PC-3 (cell line): ENCODE measurements at regions not wholly inside any gene's neighbourhood (a gene's known extent, or its start where the extent isn't known, plus 50 kb on each side); places are given as distances from the start of the nearest gene placed in this dataset.

ENCODE experiments used
- EZH2 ChIP-seq: fragments of 300-600 bp; sonication (generic); IDR thresholded peaks from one replicate; pipeline ENCODE4 v1.6.1; 2017; ENCODE audit warnings: antibody characterized with exemption, mild to moderate bottlenecking, low read length; ENCODE audit not compliant: unreplicated experiment
- TF ChIP-seq, protein P1 (sequence below): fragments of 300-600 bp; sonication (generic); conservative IDR thresholded peaks from 2 replicates; pipeline ENCODE4 v1.5.1; 2017; ENCODE audit warnings: antibody characterized with exemption, low read depth, mild to moderate bottlenecking, low read length

DNA sequence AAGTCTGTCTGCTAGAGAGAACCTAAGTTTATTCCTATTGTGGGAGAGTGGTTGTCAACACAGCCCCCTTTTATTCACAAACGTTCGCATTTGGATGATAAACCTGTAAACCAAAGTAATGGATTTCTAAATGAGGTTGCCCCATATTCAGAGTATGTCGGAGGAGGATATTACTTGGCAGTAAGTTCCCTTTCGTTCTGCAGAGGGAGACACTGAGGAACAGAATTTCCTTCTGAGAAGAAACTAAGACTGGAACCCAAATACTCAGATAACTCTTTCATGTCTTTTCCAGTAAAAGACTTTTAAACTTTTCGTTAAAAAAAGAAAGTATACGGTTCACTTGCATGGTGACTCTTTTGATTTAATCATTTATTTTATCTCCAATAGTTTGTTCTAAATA is 754.6 kb upstream of the MMS22L start:
- TF ChIP-seq, protein P1, sequence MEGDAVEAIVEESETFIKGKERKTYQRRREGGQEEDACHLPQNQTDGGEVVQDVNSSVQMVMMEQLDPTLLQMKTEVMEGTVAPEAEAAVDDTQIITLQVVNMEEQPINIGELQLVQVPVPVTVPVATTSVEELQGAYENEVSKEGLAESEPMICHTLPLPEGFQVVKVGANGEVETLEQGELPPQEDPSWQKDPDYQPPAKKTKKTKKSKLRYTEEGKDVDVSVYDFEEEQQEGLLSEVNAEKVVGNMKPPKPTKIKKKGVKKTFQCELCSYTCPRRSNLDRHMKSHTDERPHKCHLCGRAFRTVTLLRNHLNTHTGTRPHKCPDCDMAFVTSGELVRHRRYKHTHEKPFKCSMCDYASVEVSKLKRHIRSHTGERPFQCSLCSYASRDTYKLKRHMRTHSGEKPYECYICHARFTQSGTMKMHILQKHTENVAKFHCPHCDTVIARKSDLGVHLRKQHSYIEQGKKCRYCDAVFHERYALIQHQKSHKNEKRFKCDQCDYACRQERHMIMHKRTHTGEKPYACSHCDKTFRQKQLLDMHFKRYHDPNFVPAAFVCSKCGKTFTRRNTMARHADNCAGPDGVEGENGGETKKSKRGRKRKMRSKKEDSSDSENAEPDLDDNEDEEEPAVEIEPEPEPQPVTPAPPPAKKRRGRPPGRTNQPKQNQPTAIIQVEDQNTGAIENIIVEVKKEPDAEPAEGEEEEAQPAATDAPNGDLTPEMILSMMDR = no peak
- TF ChIP-seq EZH2 = no peak
